HCT116 (cell line): ENCODE measurements at regions not wholly inside any gene's neighbourhood (a gene's known extent, or its start where the extent isn't known, plus 50 kb on each side); places are given as distances from the start of the nearest gene placed in this dataset.

Experiments used
- ATAC-seq: fragments of 200-7000 bp; cut with Tn5 transposase; 2 replicates; pipeline ENCODE4 v1.9.1; 2020; ENCODE audit warnings: mild to moderate bottlenecking, moderate library complexity
- BruUV-seq: library from RNA; stranded (reverse); fragments of 400-500 nt; replicated peaks from 2 replicates; lab custom pipeline; 2021; lab: Mats Ljungman, UMichigan
- CTCF ChIA-PET: fragments of 300-600 bp; sonication (Branson Sonifier 250); formaldehyde crosslinking; loops from one replicate; lab custom pipeline; 2021; ENCODE audit warnings: antibody characterized with exemption; lab: Charles Lee
- POLR2A ChIA-PET: fragments of 300-600, 350-600 bp; sonication (Branson Sonifier 250); formaldehyde crosslinking; loops from one replicate; lab custom pipeline; 2021; ENCODE audit warnings: antibody characterized with exemption; lab: Charles Lee
- RAD21 ChIA-PET, 2 experiments: fragments of 300-600 bp; sonication (Branson Sonifier 250); formaldehyde crosslinking; loops; one replicate each; lab custom pipeline; 2023; ENCODE audit warnings: low total read pairs in 2 of 2; ENCODE audit not compliant: uncharacterized antibody in 2 of 2, unreplicated experiment in 2 of 2, low non-redundant PET in 1 of 2; lab: Charles Lee
- DNase-seq: peaks from one replicate; pipeline ENCODE4 v3.0.0-alpha.2; 2010; ENCODE audit warnings: low read depth, low spot score
- H2AFZ ChIP-seq: fragments of 200-600 bp; shearing (Covaris generic), sonication (generic); 2 replicates; pipeline ENCODE4 v1.6.1; 2017; ENCODE audit warnings: low read depth, mixed run types, mixed read lengths, antibody characterized with exemption, low read length; ENCODE audit not compliant: poor library complexity, severe bottlenecking
- H3K27ac ChIP-seq: 2 replicates; pipeline ENCODE4 v1.5.1; 2012; ENCODE audit warnings: low read depth, low read length
- H3K27me3 ChIP-seq: fragments of 200-600 bp; sonication (generic); 2 replicates; pipeline ENCODE4 v1.6.1; 2016; ENCODE audit warnings: mixed run types, low read length, mixed read lengths; ENCODE audit not compliant: insufficient read depth
- H3K36me3 ChIP-seq, 2 experiments: fragments of 200-500 bp in 1 of 2; fragments of 200-600 bp in 1 of 2; sonication (Bioruptor generic) in 1 of 2; sonication (generic) in 1 of 2; 2 replicates each; pipeline versions ENCODE4 v1.5.1 to v1.6.1; 2014 to 2016; ENCODE audit warnings: low read length in 2 of 2, inconsistent platforms in 1 of 2, mixed read lengths in 1 of 2, mixed run types in 1 of 2; ENCODE audit not compliant: insufficient read depth in 2 of 2, control insufficient read depth in 1 of 2
- H3K4me1 ChIP-seq, 2 experiments: fragments of 200-600 bp in 1 of 2; sonication (generic) in 1 of 2; 2 replicates each; pipeline versions ENCODE4 v1.5.1 to v1.6.1; 2012 to 2017; ENCODE audit warnings: low read length in 2 of 2, inconsistent platforms in 1 of 2, mild to moderate bottlenecking in 1 of 2, mixed read lengths in 1 of 2, mixed run types in 1 of 2, moderate library complexity in 1 of 2; ENCODE audit not compliant: insufficient read depth in 2 of 2, control insufficient read depth in 1 of 2
- H3K4me2 ChIP-seq: fragments of 200-600 bp; sonication (generic); 2 replicates; pipeline ENCODE4 v1.6.1; 2017; ENCODE audit warnings: mixed run types, low read length, mixed read lengths
- H3K4me3 ChIP-seq, 2 experiments: fragments of 200-600 bp in 1 of 2; sonication (generic) in 1 of 2; replicated peaks in 1 of 2; 2 replicates each; pipeline ENCODE4 v1.5.1; 2011 to 2016; ENCODE audit warnings: low read length in 2 of 2, control low read depth in 1 of 2, low read depth in 1 of 2, mild to moderate bottlenecking in 1 of 2, mixed read lengths in 1 of 2, mixed run types in 1 of 2
- H3K79me2 ChIP-seq: fragments of 200-600 bp; sonication (generic); 2 replicates; pipeline ENCODE4 v1.6.1; 2017; ENCODE audit warnings: mild to moderate bottlenecking, mixed run types, low read length, moderate library complexity, mixed read lengths; ENCODE audit not compliant: insufficient read depth
- H3K9ac ChIP-seq: fragments of 200-600 bp; sonication (generic); 2 replicates; pipeline ENCODE4 v1.6.1; 2016; ENCODE audit warnings: low read length, mixed read lengths
- H3K9me2 ChIP-seq: fragments of 200-600 bp; sonication (generic), shearing (Covaris generic); 2 replicates; pipeline ENCODE4 v1.6.1; 2017; ENCODE audit warnings: mixed run types, mild to moderate bottlenecking, moderate library complexity; ENCODE audit not compliant: insufficient read depth
- H3K9me3 ChIP-seq, 2 experiments: fragments of 200-500 bp in 1 of 2; fragments of 200-600 bp in 1 of 2; sonication (Bioruptor generic) in 1 of 2; sonication (generic) in 1 of 2; 2 replicates each; pipeline ENCODE4 v1.6.1; 2014 to 2017; ENCODE audit warnings: low read length in 2 of 2, mixed read lengths in 2 of 2, inconsistent platforms in 1 of 2, low read depth in 1 of 2, mild to moderate bottlenecking in 1 of 2, mixed run types in 1 of 2, moderate library complexity in 1 of 2; ENCODE audit not compliant: control insufficient read depth in 1 of 2, insufficient read depth in 1 of 2
- H4K20me1 ChIP-seq: fragments of 200-600 bp; sonication (generic), shearing (Covaris generic); 2 replicates; pipeline ENCODE4 v1.6.1; 2017; ENCODE audit warnings: mixed run types, mild to moderate bottlenecking, moderate library complexity; ENCODE audit not compliant: insufficient read depth
- ATF3 ChIP-seq: IDR thresholded peaks from 2 replicates; pipeline ENCODE4 v1.6.1; 2012
- CBX3 ChIP-seq: IDR thresholded peaks from 2 replicates; pipeline ENCODE4 v1.6.1; 2012; ENCODE audit warnings: low read depth
- ELF1 ChIP-seq: IDR thresholded peaks from 2 replicates; pipeline ENCODE4 v1.6.1; 2012; ENCODE audit warnings: low read depth, borderline replicate concordance
- EZH2 ChIP-seq: fragments of 200-600 bp; sonication (generic); IDR thresholded peaks from 2 replicates; pipeline ENCODE4 v1.6.1; 2017; ENCODE audit warnings: antibody characterized with exemption, mixed run types
- EZH2phosphoT487 ChIP-seq: fragments of 200-600 bp; IDR thresholded peaks from 2 replicates; pipeline ENCODE4 v1.6.1; 2018; ENCODE audit warnings: antibody characterized with exemption, borderline replicate concordance
- JUND ChIP-seq: IDR thresholded peaks from 2 replicates; pipeline ENCODE4 v1.6.1; 2012
- POLR2A ChIP-seq: IDR thresholded peaks from 2 replicates; pipeline ENCODE4 v1.7.0; 2011; ENCODE audit warnings: borderline replicate concordance; ENCODE audit not compliant: insufficient read depth, insufficient read length; ENCODE audit errors: extremely low read depth
- POLR2AphosphoS5 ChIP-seq: IDR thresholded peaks from 2 replicates; pipeline ENCODE4 v1.6.1; 2011; ENCODE audit warnings: mild to moderate bottlenecking, low read depth, low read length, moderate library complexity
- RAD21 ChIP-seq: IDR thresholded peaks from 2 replicates; pipeline ENCODE4 v1.6.1; 2012; ENCODE audit warnings: low read depth, mild to moderate bottlenecking
- REST ChIP-seq: IDR thresholded peaks from 2 replicates; pipeline ENCODE4 v1.6.1; 2012; ENCODE audit warnings: low read depth
- SP1 ChIP-seq: IDR thresholded peaks from 2 replicates; pipeline ENCODE4 v1.6.1; 2012; ENCODE audit warnings: low read depth
- SRF ChIP-seq: IDR thresholded peaks from 2 replicates; pipeline ENCODE4 v1.6.1; 2012; ENCODE audit warnings: low read depth
- YY1 ChIP-seq: IDR thresholded peaks from 2 replicates; pipeline ENCODE4 v1.6.1; 2011; ENCODE audit warnings: low read length, low read depth, moderate library complexity, mild to moderate bottlenecking; ENCODE audit not compliant: insufficient replicate concordance; ENCODE audit errors: extremely low read depth
- ZBTB33 ChIP-seq: IDR thresholded peaks from 2 replicates; pipeline ENCODE4 v1.6.1; 2011; ENCODE audit warnings: mild to moderate bottlenecking, low read length, moderate library complexity; ENCODE audit not compliant: insufficient replicate concordance; ENCODE audit errors: extremely low read depth
- ZFX ChIP-seq: fragments of 450-650 bp; IDR thresholded peaks from 2 replicates; pipeline ENCODE4 v1.6.1; 2017
- intact Hi-C: fragments of 100-400 bp; cut with micrococcal nuclease; formaldehyde crosslinking; loops from 2 replicates; pipeline ENCODE4 v1.10.0; 2022
- TF ChIP-seq, protein P1 (sequence below): IDR thresholded peaks from 2 replicates; pipeline ENCODE4 v1.6.1; 2012

- TF ChIP-seq YY1 (no peak), CBX3 (no peak), ZBTB33 (no peak), REST (no peak), EZH2phosphoT487 (no peak), SRF (no peak), ZFX (no peak), EZH2 (no peak), RAD21 (no peak), SP1 (no peak), JUND (no peak), POLR2A (no peak), POLR2AphosphoS5 (no peak), ATF3 (no peak), ELF1 (no peak)
- TF ChIP-seq, protein P1, sequence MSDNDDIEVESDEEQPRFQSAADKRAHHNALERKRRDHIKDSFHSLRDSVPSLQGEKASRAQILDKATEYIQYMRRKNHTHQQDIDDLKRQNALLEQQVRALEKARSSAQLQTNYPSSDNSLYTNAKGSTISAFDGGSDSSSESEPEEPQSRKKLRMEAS, result no peak
- intact Hi-C loops, result no loop called here
- ChIA-PET RAD21 (no interaction called here), CTCF (no interaction called here), POLR2A (no interaction called here)
- DNase-seq (no peak), ATAC-seq (no peak)
- no peaks in the 10 kb centered on the region for H3K9me2 ChIP-seq
- H3K4me2 ChIP-seq, result no peak overlapping the region
- H3K4me3 ChIP-seq, result no peak overlapping the region
- H3K27me3 ChIP-seq, result no peaks in the 10 kb centered on the region
- no peaks in the 10 kb centered on the region for H3K79me2 ChIP-seq
- H3K36me3 ChIP-seq, result no peaks in the 10 kb centered on the region
- no peak overlapping the region for H2AFZ ChIP-seq
- no peak overlapping the region for H3K9ac ChIP-seq
- H4K20me1 ChIP-seq, result no peaks in the 10 kb centered on the region
- H3K27ac ChIP-seq, result no peak overlapping the region
- no peaks in the 10 kb centered on the region for H3K4me1 ChIP-seq
- no peaks in the 10 kb centered on the region for H3K9me3 ChIP-seq
- BruUV-seq, result no TSS peak
Measured at GRCh38 chr3:154799800-154800199, 280.3 kb upstream of the MME start.
